Testis (tissue), 2 donors: ENCODE measurements at regions not wholly inside any gene's neighbourhood (a gene's known extent, or its start where the extent isn't known, plus 50 kb on each side); places are given as distances from the start of the nearest gene placed in this dataset.

Experiments
- CTCF ChIP-seq, 3 experiments: fragments of 450-650 bp in 2 of 3; fragments of 200-600 bp in 1 of 3; sonication (generic) in 1 of 3; IDR thresholded peaks; one replicate each; pipeline ENCODE4 v1.5.1; 2016 to 2019; ENCODE audit warnings: antibody characterized with exemption in 3 of 3, mild to moderate bottlenecking in 2 of 3, moderate library complexity in 1 of 3
- POLR2A ChIP-seq: fragments of 450-650 bp; IDR thresholded peaks from one replicate; pipeline ENCODE4 v1.6.1; 2017; ENCODE audit warnings: antibody characterized with exemption, mild to moderate bottlenecking, moderate library complexity

- no peak for TF ChIP-seq CTCF (IDR thresholded peaks at IDR 0.05)
- no peak for TF ChIP-seq POLR2A
Observed at GRCh38 chr20:55515832-55516231, 489.5 kb downstream of the CBLN4 start.
